OCI-LY1 (cell line): ENCODE measurements at regions not wholly inside any gene's neighbourhood (a gene's known extent, or its start where the extent isn't known, plus 50 kb on each side); places are given as distances from the start of the nearest gene placed in this dataset.

Source experiments
- CTCF ChIP-seq: fragments of 200-600 bp; sonication (generic), shearing (Covaris generic); IDR thresholded peaks from 2 replicates; pipeline ENCODE4 v1.5.1; 2017; ENCODE audit warnings: mild to moderate bottlenecking, antibody characterized with exemption, low read length, moderate library complexity, mixed read lengths
- EZH2 ChIP-seq: fragments of 200-600 bp; sonication (generic), shearing (Covaris generic); IDR thresholded peaks from 2 replicates; pipeline ENCODE4 v1.8.0; 2017; ENCODE audit warnings: borderline replicate concordance, mixed run types, mild to moderate bottlenecking, antibody characterized with exemption, low read length, moderate library complexity, mixed read lengths

- TF ChIP-seq CTCF (no peak), EZH2 (no peak)
These were observed 124.6 kb downstream of the SOCS6 start for GRCh38 chr18:70413455-70413854.
